Loucy (cell line): ENCODE measurements at regions not wholly inside any gene's neighbourhood (a gene's known extent, or its start where the extent isn't known, plus 50 kb on each side); places are given as distances from the start of the nearest gene placed in this dataset.

Experiments
- EZH2phosphoT487 ChIP-seq: fragments of 200-600 bp; IDR thresholded peaks from 2 replicates; pipeline ENCODE4 v1.6.1; 2018; ENCODE audit warnings: antibody characterized with exemption, mild to moderate bottlenecking, moderate library complexity, borderline replicate concordance
- TF ChIP-seq, protein P1 (sequence below): fragments of 200-600 bp; sonication (generic); conservative IDR thresholded peaks from 2 replicates; pipeline ENCODE4 v1.5.1; 2014; ENCODE audit warnings: mild to moderate bottlenecking, antibody characterized with exemption, low read length

GRCh38 chr4:133759428-133759827, 442.2 kb downstream of the PABPC4L start:
- TF ChIP-seq, protein P1, sequence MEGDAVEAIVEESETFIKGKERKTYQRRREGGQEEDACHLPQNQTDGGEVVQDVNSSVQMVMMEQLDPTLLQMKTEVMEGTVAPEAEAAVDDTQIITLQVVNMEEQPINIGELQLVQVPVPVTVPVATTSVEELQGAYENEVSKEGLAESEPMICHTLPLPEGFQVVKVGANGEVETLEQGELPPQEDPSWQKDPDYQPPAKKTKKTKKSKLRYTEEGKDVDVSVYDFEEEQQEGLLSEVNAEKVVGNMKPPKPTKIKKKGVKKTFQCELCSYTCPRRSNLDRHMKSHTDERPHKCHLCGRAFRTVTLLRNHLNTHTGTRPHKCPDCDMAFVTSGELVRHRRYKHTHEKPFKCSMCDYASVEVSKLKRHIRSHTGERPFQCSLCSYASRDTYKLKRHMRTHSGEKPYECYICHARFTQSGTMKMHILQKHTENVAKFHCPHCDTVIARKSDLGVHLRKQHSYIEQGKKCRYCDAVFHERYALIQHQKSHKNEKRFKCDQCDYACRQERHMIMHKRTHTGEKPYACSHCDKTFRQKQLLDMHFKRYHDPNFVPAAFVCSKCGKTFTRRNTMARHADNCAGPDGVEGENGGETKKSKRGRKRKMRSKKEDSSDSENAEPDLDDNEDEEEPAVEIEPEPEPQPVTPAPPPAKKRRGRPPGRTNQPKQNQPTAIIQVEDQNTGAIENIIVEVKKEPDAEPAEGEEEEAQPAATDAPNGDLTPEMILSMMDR, result no peak
- TF ChIP-seq EZH2phosphoT487, result no peak
